SKM-1 treated with dmso at 0.1 percent for 144 hours (cell line): ENCODE measurements at regions not wholly inside any gene's neighbourhood (a gene's known extent, or its start where the extent isn't known, plus 50 kb on each side); places are given as distances from the start of the nearest gene placed in this dataset.

Source experiments
- DNase-seq: peaks from one replicate; lab custom pipeline; 2025; ENCODE audit not compliant: unreplicated experiment; lab: John Stamatoyannopoulos, UW

DNA sequence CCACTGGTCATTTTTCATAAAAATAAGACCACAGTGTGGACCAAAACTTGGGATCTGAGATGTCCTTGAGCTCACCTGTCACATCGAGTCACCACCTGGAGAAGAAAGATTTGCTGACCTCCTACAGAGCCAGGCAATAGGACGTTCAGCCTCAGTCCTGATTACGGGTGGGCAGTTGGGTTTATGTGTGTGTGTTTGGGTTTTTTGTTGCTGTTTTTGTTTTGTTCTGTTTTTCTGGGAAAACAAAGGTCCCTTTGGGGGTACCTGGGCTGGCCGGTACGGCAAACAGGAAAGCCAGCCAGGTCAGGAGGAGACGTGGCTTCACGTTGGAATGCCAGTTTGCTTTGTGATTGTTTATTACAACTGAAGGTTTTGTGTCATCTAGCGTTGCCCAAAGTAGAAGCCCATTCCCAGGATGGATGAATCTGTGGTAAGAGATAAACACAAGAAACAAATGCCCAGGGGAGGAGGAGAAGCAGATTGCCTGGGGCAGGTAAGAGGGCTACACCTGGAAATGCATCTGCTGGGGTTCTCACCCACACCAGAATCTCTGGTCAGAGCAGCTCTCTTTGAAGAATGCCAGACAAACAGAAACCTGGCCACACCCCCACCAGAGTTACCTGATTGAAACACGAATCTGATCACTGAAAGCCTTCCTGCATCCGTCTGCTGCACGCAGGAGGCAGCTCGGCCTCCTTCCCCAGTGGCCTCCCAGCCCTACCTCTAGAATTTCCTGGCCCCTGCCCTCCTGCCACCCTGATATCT lies 100.1 kb upstream of the DIO3 start:
- DNase-seq = no peak

DNA sequence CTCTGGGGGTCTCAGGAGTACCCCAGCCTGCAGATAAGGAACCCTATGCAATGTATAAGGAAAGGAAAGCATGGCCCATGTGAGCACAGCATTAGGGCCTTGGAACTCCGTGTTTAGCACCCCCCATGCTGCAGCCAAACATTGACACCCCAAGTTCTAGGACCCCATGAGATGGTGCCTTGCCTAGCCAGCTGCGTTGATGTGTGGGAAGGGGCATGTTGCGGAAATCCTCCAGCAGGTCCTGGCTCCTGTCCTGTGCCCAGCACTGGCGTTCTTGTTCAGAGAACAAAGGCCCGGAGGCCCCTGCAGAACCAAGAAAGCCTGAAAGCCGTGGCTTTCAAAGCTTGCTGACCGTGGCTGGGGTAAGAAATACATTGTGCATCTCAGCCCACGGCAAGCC lies 99.4 kb upstream of the DIO3 start:
- no peak for DNase-seq

DNA sequence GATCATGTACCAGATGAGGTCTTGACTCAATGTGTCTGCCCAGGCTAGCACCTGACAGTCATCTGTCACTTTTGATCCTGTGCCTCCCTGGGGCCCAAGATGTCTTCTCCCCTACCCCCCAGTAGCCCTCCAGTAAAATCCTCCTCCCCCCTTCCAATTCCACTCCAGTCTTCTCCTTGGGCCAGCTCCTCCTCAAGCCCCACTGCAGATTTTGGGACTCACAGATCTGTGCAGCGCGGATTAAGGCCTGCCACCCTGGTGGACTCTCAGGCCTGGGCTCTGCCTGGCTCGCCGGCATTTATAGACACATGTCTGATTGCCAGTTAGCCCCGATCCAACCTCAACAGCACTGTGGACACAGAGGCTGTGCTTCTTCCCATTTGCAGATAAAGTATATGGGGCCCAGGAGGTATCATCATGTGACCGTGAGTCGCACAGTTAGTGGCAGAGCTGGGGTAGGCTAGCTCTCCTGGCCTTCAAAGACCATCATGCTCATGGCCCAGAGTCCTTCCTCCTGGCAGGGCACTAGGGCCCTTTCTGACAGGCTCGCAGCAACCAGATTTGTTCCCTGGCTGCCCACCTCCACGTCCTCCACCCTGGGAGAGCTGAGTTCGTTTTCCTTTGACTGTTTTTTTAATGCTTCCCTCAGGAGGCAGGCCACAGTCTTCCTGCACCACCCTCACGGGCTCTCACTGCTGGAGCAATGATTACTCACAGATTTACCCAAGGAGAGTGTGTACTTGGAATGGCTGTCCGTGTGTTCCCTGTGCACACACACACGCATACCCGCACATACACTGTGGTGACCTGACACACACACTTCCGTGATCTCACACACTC lies 98.3 kb upstream of the DIO3 start:
- no peak for DNase-seq

DNA sequence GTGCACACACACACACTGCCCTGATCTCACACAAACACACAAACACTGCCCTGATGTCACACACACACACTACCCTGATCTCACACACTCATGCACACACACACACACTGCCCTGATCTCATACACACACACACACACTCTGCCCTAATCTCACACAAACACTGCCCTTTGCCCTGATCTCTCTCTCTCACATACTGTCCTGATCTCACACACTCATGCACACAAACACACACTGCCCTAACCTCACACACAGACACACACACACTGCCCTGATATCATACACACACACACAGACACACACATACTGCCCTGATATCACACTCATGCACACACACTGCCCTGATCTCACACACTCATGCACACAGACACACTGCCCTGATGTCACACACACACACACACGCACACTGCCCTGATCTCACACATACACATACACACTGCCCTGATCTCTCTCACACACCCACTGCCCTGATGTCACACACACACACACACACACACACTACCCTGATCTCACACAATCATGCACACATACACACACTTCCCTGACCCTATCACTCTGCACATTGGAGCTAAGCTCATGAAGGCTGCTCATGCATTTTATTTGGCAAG lies 97.6 kb upstream of the DIO3 start:
- no peak for DNase-seq

DNA sequence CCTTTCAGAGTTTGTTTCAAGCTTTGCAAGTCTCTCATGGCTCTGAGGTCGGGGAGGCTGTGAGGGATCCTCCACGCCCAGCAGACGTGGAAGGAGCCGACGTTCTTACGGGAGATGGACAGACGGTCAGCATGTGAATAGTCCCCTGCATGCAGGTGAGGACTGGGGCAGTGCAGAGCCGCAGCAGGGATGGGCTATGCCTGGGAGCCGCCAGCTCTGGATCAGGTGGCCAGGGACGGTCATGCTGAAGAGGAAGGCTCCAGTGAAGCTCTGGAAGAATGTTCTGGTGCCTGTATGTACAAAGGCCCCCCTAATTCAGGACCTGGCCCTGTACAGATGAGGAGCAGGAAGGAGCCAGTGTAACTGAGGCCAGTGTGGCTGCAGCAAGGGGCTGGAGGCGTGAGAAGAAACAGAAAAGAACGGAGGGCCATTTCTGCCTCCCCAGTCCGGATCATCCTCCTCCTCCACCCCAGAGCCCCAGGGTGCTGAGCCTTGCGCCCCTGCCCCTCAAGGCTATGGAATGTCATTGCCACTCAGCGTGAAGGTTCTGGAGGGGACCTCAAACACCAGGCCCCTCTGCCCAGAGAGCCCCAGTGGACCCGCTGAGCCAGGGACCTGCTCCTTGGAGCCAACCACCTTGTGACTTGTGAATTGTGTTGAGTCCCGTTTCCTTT lies 96.8 kb upstream of the DIO3 start:
- DNase-seq = no peak

DNA sequence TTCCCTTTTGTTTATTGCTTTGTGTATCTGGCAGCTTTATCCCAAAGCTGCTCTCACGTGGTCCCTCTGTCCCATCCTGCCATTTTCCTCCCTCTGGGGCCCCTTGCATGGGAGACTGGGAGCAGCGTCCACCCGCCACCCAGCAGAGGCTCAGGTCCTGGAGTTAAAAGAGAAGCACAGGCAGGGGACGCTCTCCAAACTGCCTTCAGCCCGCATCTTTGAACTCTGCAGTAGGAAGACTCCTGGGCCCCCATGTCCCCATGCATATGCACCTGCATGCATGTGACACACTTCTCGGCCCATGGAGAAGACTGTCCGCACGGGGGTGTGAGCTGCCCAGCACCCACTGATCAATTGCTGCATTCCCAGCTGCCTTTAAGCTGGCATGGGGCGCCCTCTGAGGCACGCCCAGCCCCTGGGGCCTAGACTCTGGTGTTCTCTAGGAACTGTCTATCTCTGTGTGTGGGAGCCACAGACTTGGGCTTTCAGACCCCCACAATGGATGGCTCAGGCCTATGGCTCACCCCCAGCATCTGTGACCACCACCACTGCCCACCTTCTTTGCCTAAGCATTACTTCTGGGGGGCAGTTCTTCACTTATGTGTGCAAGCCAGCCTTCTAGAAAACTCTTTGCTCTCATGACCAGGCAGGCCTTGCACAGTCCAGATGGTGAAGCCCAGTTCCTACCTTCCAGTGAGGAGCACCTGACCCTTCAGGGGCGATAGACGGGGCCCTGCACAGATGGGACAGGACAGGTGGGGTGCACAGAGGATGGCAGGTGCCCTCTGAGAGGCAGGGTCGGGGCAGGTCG lies 96.1 kb upstream of the DIO3 start:
- DNase-seq = no peak

DNA sequence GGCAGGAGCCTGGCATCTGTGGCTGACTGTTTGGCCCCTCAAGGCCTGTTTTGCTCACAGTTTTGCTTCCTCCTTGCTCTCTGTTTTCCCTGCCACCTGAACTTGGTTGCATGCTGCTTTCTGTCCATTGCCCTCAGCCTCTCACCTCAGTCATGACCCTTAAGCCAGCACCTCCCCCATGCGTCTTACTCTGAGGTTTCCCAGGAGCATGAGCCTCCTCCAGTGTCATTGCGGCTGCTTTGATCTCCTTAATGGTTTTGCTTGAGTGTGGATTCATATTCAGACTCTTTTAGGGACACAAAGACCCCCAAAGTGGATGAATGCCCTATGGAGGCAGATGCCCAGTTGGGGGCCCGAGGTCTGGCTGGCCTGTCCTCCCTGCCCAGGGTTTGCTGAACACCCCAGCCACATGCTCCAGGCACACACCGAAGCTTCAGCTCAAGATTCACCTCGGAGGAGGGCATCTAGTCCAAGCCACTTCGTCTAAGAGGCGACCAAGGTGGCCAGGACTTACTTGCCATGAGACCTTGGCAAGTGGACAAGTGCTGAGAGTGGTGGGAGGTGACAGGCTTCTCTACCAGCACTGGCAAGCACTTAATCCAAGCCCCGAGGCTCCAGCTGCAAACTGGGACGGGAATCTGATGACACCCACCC lies 95.4 kb upstream of the DIO3 start:
- no peak for DNase-seq

DNA sequence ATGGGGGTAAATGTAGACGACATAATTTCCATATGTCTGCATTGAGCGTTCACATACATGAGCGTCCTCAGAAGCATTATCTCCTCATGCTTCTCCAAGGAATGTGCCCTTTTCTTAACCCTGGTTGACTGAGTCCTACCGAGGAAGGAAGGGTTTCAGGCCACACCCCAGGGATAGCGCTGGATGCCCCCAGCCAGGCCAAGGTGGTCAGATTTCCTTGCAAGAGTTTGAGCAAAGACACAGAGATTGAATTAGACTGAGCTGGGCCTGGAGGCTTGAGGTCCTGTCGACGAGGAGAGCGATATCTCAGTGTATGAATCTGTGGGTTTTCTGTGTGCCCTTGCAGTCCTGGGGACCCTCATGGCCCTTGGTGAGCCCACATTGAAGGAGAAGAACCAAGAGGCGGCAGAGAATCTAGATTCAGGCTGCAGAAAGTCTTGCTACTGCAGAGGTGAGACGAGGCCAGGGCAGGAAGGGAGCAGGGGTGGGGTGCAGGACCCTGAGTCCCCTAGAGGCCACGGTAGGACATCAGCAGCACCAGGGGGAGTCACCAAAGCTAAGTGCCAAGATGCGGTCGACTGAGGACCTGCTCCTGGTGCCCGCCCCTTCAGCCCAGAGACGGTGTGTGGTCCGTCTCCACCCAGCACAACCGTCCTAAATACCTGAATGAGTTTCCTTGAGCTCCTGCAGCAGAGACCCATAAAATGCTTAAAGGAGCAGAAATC lies 94.7 kb upstream of the DIO3 start:
- no peak for DNase-seq

DNA sequence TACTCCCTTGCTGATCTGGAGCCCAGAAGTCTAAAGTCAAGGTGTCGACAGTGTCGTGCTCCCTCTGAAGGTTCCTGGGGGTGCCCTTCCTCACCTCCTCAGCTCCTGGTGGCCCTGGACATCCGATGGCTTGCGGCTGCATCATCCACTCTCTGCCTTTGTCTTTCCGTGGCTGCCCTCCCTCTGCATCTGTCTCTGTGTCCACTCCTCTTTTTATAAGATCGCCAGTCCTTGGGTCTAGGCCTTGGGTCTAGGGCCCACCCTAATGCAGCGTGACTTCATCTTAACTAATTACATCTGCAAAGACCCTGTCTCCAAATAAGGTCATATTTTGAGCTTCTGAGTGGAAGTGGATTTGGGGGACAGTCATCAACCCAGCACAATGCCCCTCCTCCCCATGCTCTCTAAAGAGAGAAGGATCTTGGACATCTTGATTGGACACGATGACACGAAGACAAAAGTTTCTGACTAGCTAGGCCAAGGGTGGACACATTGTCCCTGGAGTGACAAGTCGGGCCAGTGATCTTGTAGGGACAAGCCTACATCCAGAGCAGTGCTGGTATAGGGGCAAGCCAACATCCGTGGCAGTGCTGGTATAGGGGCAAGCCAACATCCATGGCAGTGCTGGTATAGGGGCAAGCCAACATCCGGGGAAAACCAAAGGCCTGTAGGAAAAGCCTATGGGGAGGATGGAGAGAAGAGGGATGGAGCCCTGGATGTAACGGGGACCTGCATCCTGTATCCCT lies 93.9 kb upstream of the DIO3 start:
- DNase-seq = no peak

DNA sequence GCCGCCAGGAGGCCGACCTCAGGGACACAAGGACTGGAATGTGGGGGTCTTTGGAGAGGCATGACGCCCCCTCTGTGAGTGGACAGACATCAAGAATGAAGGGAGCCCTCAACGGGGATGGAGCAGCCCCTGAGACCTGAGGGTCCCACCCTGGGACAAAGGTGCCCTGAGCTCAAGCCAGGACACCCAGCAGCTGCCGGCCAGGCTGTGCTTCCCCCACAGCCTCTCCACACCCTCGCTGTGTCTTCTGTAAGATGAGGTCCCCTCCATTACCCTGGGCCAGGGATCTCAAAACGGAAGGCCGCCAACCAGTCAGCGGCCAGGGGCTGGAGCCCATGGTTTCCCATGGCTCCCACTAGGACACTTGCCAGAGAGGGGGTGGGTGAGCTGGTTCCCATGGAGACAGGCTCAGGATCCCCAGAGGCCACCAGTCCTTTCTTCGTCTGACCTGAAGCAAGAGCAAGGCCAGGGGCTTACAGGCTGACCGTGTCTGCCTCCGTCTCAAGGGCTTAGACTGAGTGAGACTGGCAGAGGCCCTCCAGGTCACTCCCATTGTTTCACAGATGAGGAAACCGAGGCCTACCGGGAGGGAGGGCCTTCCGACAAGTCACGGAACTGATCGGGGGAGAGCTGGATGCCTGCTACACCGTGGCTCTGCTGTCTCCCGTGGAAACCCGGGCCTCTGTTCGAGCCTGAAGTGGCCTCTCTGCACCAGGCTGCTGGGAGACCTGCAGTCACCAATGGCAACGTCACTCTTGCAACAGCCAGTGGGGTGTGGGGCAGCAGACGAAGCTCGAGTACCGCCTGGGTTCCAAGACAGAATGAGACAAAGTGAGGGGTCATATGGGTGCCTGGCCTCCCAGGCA lies 91.7 kb upstream of the DIO3 start:
- no peak for DNase-seq

DNA sequence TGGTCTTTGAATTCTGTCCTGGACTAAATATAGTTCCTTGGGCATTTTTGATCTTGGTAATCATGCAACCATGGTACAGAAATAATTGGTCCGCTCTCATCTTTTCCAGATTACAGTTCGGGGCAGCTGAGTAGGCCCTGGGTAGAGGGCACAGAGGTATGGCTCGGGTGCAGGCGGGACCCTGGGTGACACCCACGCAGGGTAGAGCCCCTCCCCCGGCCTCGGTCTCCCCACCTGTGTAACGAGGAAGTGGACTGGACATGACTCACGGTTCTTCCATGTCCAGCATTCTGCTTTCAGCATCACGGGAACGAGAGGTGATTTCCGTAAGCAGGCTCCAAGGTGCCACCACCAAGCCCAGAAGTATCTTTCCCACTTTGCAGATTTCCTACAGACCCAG lies 91.0 kb upstream of the DIO3 start:
- DNase-seq = no peak

DNA sequence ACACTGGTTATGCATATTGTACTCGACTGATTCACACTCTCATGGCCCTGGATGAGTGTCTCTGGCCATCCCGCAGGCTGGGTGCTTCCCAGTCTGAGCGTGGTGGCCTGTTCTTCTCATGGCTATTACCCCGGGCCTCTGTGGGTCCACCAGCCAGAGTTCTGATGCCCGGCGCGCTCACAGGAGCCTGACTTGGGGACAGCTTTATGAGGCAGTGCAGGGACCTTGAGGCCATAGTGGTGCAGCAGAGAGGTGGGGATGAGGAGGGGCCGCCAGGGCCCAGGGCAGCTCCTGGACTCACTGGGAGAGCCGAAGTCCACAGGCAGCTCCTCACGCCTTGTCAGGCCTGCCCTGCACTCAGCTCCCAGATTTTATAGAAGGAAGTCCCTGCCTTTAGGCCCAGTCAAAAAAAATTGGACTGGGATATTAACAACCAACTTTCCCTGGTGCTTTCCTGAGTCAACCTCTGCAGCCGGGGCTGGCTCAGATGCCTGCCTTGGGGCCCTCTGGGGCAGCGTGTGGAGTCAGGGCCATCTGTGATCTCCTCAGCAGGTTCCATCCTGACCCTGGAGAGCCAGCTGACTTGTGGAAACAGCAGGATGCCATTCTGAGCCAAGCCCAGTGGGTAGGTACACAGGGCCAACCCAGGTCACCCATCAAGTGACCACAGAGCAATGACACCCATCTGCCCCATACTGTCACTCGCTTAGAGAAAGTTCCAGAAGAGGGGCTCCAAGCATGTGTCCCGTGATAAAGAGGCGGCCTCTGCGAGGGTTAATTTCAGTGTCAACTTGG lies 89.4 kb upstream of the DIO3 start:
- no peak for DNase-seq

DNA sequence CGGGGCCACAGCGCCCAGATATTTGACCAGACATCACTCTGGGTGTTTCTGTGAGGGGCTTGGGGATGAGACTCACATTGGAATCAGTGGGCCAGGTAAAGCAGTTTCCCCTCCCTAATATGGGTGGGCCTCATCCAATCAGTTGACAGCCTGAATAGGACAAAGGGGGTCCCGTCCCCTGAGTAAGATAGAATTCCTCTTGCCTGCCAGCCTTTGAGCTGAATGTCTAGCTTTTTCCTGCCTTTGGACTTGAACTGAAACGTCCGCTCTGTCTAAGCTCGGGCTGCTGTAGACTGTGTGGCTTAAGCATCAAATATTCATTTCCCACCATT lies 88.8 kb upstream of the DIO3 start:
- DNase-seq = no peak

DNA sequence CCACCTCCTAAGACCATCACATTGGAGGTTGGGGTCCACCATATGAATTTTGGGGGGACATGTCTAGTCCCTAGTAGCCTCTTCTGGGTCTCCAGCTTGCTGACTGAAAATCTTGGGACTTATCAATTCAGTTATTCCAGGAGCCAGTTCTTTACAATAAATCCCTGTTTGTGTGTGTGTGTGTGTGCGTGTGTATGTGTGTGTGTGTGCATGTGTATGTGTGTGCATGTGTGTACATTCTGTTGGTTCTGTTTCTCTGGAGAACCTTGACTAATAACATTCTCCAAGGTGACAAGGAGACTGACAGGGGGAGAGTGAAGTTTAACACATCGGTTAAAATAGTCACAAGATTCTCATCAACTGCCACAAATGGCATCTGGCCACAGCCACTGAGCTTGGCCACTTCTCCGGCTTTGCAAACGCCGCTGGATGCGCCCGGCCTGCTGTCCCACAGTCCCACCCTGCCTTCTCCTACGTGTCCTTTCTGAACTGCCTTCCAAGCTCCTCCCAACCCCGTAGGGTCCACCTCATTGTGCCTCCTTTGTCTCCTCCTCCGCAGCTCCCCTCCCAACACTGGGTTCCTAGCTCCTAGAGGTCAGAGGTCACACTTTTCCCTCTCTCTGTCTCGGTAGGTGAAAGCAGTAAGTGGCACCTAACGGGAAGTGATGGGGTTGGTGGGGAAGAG lies 88.1 kb upstream of the DIO3 start:
- DNase-seq = no peak

DNA sequence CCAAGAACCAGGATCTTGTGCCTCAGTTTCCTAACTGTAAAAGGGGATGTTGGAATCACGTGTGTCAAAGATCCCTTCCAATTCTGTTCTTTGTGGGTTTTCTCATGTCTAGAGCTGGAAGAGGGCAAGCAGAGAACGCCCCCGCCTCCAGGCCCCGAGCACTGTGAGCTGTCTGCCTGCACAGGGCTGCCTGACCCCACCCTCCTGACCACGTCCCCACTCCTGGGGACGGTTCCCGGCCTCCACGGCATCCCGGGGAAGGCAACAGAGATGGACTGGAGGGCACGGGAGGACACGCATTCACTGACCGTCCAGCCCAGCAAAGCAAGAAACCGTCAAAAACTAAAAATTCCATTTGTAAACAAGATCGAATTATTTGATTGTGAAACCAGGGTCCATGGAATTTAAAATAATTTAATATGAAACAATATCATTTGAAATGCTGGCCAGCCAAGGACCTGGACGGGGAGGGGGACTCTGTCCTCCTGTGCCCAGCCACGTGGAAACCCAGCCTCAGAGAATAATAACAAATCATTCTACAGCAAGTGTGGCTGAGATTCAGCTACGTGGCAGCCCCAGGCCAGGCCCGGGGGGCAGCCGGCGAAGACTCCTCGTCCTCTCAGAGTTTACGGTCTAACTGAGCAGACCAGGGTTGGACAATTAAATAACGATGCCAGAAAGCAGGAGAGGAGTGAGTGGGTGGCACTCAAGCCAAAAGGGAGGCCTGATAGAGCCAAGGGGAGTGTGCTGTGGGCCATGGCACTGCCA lies 87.3 kb upstream of the DIO3 start:
- DNase-seq = no peak
